ENCODE measurements at regions not wholly inside any gene's neighbourhood (a gene's known extent, or its start where the extent isn't known, plus 50 kb on each side); places are given as distances from the start of the nearest gene placed in this dataset.
A peak's percentile ranks its signal among the peaks of the same experiment; 100 is the strongest.

GRCh38 chr6:113607821-113608545 lies 249.2 kb upstream of the MARCKS start:
- DNase-seq (ENCODE audit: low spot score): no peak

GRCh38 chr6:113610377-113610988 lies 246.7 kb upstream of the MARCKS start:
- DNase-seq (ENCODE audit: low spot score): no peak

GRCh38 chr6:113616701-113617274 lies 240.4 kb upstream of the MARCKS start:
- no peak for DNase-seq (ENCODE audit: low spot score)

- no peak for DNase-seq (ENCODE audit: low spot score)
These were observed 238.1 kb upstream of the MARCKS start for GRCh38 chr6:113619077-113619476.

GRCh38 chr6:113620386-113620785 lies 236.8 kb upstream of the MARCKS start:
- no peak for DNase-seq (ENCODE audit: low spot score)

GRCh38 chr6:113622254-113622653 lies 234.9 kb upstream of the MARCKS start:
- DNase-seq (ENCODE audit: low spot score): no peak

- DNase-seq (ENCODE audit: low spot score): no peak
These were observed 234.0 kb upstream of the MARCKS start for GRCh38 chr6:113623129-113623528.

GRCh38 chr6:113625850-113626249 lies 231.3 kb upstream of the MARCKS start:
- no peak for DNase-seq (ENCODE audit: low spot score)

- no peak for DNase-seq (ENCODE audit: low spot score)
These were observed 230.7 kb upstream of the MARCKS start for GRCh38 chr6:113626475-113626874.

- no peak for DNase-seq (ENCODE audit: low spot score)
These were observed 229.7 kb upstream of the MARCKS start for GRCh38 chr6:113627480-113627879.

- DNase-seq (ENCODE audit: low spot score): no peak
These were observed 227.9 kb upstream of the MARCKS start for GRCh38 chr6:113629256-113629655.

- DNase-seq (ENCODE audit: low spot score): no peak
These were observed 227.0 kb upstream of the MARCKS start for GRCh38 chr6:113629975-113630737.

- DNase-seq (ENCODE audit: low spot score): peak; percentile 58
These were observed 226.2 kb upstream of the MARCKS start for GRCh38 chr6:113630738-113631535.

GRCh38 chr6:113631666-113632065 lies 225.5 kb upstream of the MARCKS start:
- DNase-seq (ENCODE audit: low spot score): no peak

GRCh38 chr6:113632220-113632864 lies 224.8 kb upstream of the MARCKS start:
- DNase-seq (ENCODE audit: low spot score): no peak

- DNase-seq (ENCODE audit: low spot score): no peak
These were observed 223.5 kb upstream of the MARCKS start for GRCh38 chr6:113633638-113634037.

- no peak for DNase-seq (ENCODE audit: low spot score)
These were observed 222.6 kb upstream of the MARCKS start for GRCh38 chr6:113634352-113635163.

GRCh38 chr6:113635222-113635986 lies 221.7 kb upstream of the MARCKS start:
- no peak for DNase-seq (ENCODE audit: low spot score)

- DNase-seq (ENCODE audit: low spot score): no peak
These were observed 220.8 kb upstream of the MARCKS start for GRCh38 chr6:113636357-113636824.

GRCh38 chr6:113640051-113640450 lies 217.1 kb upstream of the MARCKS start:
- no peak for DNase-seq (ENCODE audit: low spot score)

Data from pons (tissue), 1 donor.